ENCODE measurements at regions not wholly inside any gene's neighbourhood (a gene's known extent, or its start where the extent isn't known, plus 50 kb on each side); places are given as distances from the start of the nearest gene placed in this dataset.
"Not testable (repeated sequence)": the region's sequence is repeated elsewhere in the genome, so short reads cannot be mapped to it uniquely, and the experiment has no call there.

- not testable (repeated sequence) for H3K9me3 Mint-ChIP-seq (ENCODE audit: insufficient read depth); DNase-seq; H3K27me3 Mint-ChIP-seq (ENCODE audit: low read depth); ATAC-seq
- Mint-ChIP-seq H3K27ac (peak overlapping the region; percentile 91), H3K4me1 (ENCODE audit: low read depth) (peaks cover 69% of the 10 kb centered on the region), H3K36me3 (ENCODE audit: low read depth) (peaks cover 36% of the 10 kb centered on the region), H3K4me3 (peak overlapping the region; percentile 49)
- POLR2A ChIA-PET = interaction anchor here (0.6 kb wide), 1 partner anchor 250 kb away, joined by 3 read pairs; no protein-coding TSS in a partner anchor
- CTCF ChIA-PET = interaction anchor here (0.8 to 2.0 kb wide), 2 partner anchors 30 to 51 kb away, joined by 3 to 8 read pairs; no protein-coding TSS in a partner anchor
Measured at GRCh38 chr5:40435706-40436105, 244.0 kb upstream of the PTGER4 start.

GRCh38 chr5:40432836-40433235, 246.9 kb upstream of the PTGER4 start:
- H3K4me3 Mint-ChIP-seq = no peak overlapping the region
- no peaks in the 10 kb centered on the region for H3K27me3 Mint-ChIP-seq (ENCODE audit: low read depth)
- ChIA-PET POLR2A (interaction anchor here (1.1 kb wide), 1 partner anchor 43 kb away, joined by 3 read pairs; no protein-coding TSS in a partner anchor), CTCF (interaction anchor here (1.2 to 3.5 kb wide), 2 partner anchors 9 to 27 kb away, joined by 3 to 27 read pairs; no protein-coding TSS in a partner anchor)
- peaks cover 30% of the 10 kb centered on the region for H3K36me3 Mint-ChIP-seq (ENCODE audit: low read depth)
- no peak overlapping the region for H3K27ac Mint-ChIP-seq
- H3K4me1 Mint-ChIP-seq (ENCODE audit: low read depth) = peaks cover 81% of the 10 kb centered on the region
- H3K9me3 Mint-ChIP-seq (ENCODE audit: insufficient read depth) = no peaks in the 10 kb centered on the region
- DNase-seq (no peak), ATAC-seq (no peak)

GRCh38 chr5:40431734-40432133, 248.0 kb upstream of the PTGER4 start:
- H3K4me1 Mint-ChIP-seq (ENCODE audit: low read depth) = peaks cover 75% of the 10 kb centered on the region
- no peaks in the 10 kb centered on the region for H3K27me3 Mint-ChIP-seq (ENCODE audit: low read depth)
- DNase-seq = no peak
- H3K4me3 Mint-ChIP-seq = no peak overlapping the region
- ATAC-seq = no peak
- ChIA-PET POLR2A (interaction anchor here (1.2 kb wide), 1 partner anchor 22 kb away, joined by 6 read pairs; no protein-coding TSS in a partner anchor), CTCF (interaction anchor here (0.8 to 3.5 kb wide), 6 partner anchors 9 to 257 kb away, joined by 3 to 27 read pairs (median 5); no protein-coding TSS in a partner anchor)
- no peak overlapping the region for H3K27ac Mint-ChIP-seq
- H3K9me3 Mint-ChIP-seq (ENCODE audit: insufficient read depth) = no peaks in the 10 kb centered on the region
- H3K36me3 Mint-ChIP-seq (ENCODE audit: low read depth) = peaks cover 37% of the 10 kb centered on the region

DNA sequence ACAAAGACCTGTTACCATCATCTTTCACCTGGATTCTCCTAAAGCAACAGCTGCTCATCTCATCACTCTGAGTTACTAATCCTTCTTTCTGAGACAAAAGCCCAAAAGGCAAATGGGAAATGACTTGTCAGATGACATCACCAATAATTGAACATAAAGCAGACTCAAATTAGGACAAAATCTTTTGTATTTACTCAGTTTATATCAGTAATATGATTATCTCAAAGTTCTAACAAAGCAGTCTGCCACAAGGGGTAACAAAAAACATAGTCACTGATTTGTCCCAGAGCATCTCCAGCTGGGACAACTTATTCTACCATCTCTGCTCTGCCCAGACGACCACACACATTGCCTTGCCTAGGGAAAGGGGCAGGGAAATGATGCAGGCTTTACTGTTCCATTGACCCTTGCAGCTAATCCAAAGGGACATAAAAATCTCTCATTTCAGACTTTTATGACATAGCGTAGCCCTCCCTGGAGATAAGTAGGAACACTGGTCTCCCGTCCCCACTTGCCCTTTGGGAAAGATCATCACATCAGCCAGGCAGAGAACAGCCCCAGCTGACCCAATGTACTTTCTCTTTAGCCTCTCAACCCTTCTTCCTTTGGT, 249.5 kb upstream of the PTGER4 start:
- H3K27ac Mint-ChIP-seq = peak overlapping the region; percentile 90
- H3K4me1 Mint-ChIP-seq (ENCODE audit: low read depth) = peaks cover 67% of the 10 kb centered on the region
- DNase-seq (no peak), ATAC-seq (no peak)
- H3K36me3 Mint-ChIP-seq (ENCODE audit: low read depth) = peaks cover 41% of the 10 kb centered on the region
- POLR2A ChIA-PET = interaction anchor here (0.7 to 1.2 kb wide), 5 partner anchors 12 to 250 kb away, joined by 3 to 6 read pairs (median 4); no protein-coding TSS in a partner anchor
- CTCF ChIA-PET = interaction anchor here (0.8 to 3.5 kb wide), 9 partner anchors 7 to 150 kb away, joined by 3 to 27 read pairs (median 4); no protein-coding TSS in a partner anchor
- H3K4me3 Mint-ChIP-seq = peak overlapping the region; percentile 23
- H3K9me3 Mint-ChIP-seq (ENCODE audit: insufficient read depth) = peaks cover 9% of the 10 kb centered on the region
- H3K27me3 Mint-ChIP-seq (ENCODE audit: low read depth) = no peaks in the 10 kb centered on the region

- Mint-ChIP-seq H3K4me3 (peak overlapping the region; percentile 23), H3K27me3 (ENCODE audit: low read depth) (no peaks in the 10 kb centered on the region), H3K36me3 (ENCODE audit: low read depth) (peaks cover 46% of the 10 kb centered on the region), H3K9me3 (ENCODE audit: insufficient read depth) (peaks cover 16% of the 10 kb centered on the region), H3K27ac (peak overlapping the region; percentile 90), H3K4me1 (ENCODE audit: low read depth) (peaks cover 61% of the 10 kb centered on the region)
- ATAC-seq (peak; percentile 78), DNase-seq (no peak)
- CTCF ChIA-PET = interaction anchor here (1.0 to 3.5 kb wide), 6 partner anchors 10 to 46 kb away, joined by 3 to 27 read pairs (median 8); no protein-coding TSS in a partner anchor
- POLR2A ChIA-PET = interaction anchor here (0.7 to 1.0 kb wide), 3 partner anchors 19 to 251 kb away, joined by 3 to 4 read pairs (median 3); no protein-coding TSS in a partner anchor
Measured at GRCh38 chr5:40429258-40430100, 250.2 kb upstream of the PTGER4 start.

DNA sequence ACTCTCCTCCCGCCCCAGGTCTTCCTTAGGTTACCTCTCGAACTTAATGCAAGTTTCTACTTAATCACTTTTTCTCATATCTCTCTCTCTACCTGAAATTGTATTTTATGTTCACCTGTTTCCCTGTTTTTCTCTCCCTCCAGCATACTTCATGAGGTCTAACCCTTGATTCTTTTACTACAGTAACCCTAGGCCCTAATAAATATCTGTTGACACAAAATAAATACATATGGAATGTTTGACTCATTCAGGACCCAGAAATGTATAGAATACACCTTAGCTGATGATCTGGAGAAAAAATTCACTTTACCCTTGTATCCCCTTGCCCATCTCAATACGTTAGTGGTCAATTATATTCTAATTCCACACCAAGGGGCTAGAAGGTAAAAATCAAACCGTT, 250.9 kb upstream of the PTGER4 start:
- ATAC-seq (no peak), DNase-seq (no peak)
- H3K9me3 Mint-ChIP-seq (ENCODE audit: insufficient read depth) = peaks cover 19% of the 10 kb centered on the region
- ChIA-PET CTCF (interaction anchor here (1.4 to 1.9 kb wide), 2 partner anchors 13 to 21 kb away, joined by 4 to 5 read pairs; no protein-coding TSS in a partner anchor), POLR2A (no interaction called here)
- H3K36me3 Mint-ChIP-seq (ENCODE audit: low read depth) = peaks cover 42% of the 10 kb centered on the region
- H3K4me3 Mint-ChIP-seq = no peak overlapping the region
- H3K27me3 Mint-ChIP-seq (ENCODE audit: low read depth) = no peaks in the 10 kb centered on the region
- H3K4me1 Mint-ChIP-seq (ENCODE audit: low read depth) = peaks cover 57% of the 10 kb centered on the region
- H3K27ac Mint-ChIP-seq = peak overlapping the region; percentile 90

GRCh38 chr5:40428126-40428525, 251.6 kb upstream of the PTGER4 start:
- no peak overlapping the region for H3K4me3 Mint-ChIP-seq
- ATAC-seq = no peak
- H3K36me3 Mint-ChIP-seq (ENCODE audit: low read depth) = peaks cover 43% of the 10 kb centered on the region
- peaks cover 19% of the 10 kb centered on the region for H3K9me3 Mint-ChIP-seq (ENCODE audit: insufficient read depth)
- H3K27me3 Mint-ChIP-seq (ENCODE audit: low read depth) = no peaks in the 10 kb centered on the region
- peak overlapping the region; percentile 90 for H3K27ac Mint-ChIP-seq
- H3K4me1 Mint-ChIP-seq (ENCODE audit: low read depth) = peaks cover 52% of the 10 kb centered on the region
- no peak for DNase-seq
- ChIA-PET POLR2A (interaction anchor here (1.3 to 1.5 kb wide), 2 partner anchors 16 to 17 kb away, joined by 3 to 6 read pairs; no protein-coding TSS in a partner anchor), CTCF (interaction anchor here (0.7 to 1.9 kb wide), 5 partner anchors 10 to 480 kb away, joined by 3 to 5 read pairs (median 3); no protein-coding TSS in a partner anchor)

GRCh38 chr5:40417046-40417810, 262.5 kb upstream of the PTGER4 start:
- CTCF ChIA-PET = not testable (repeated sequence)

DNA sequence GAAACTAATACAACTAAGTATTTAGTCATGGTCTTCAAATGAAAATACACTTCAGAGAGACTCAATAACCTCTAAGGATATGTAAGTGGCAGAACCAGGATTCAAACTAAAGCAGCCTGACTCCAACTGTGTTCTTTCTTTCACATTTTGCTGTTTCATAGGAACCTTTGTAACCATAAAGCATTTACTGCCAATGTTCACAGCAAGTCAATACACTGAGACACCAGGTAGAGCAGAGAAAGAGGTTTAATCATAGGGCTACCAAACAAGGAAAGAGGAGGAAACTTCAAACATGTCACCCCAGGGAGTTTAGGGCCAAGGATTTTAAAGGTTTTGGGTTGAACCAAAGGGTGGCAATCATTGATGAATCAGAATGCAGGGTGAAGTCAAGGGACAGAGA, 263.1 kb upstream of the PTGER4 start:
- no peak for DNase-seq
- Mint-ChIP-seq H3K27ac (no peak overlapping the region), H3K27me3 (ENCODE audit: low read depth) (no peaks in the 10 kb centered on the region), H3K9me3 (ENCODE audit: insufficient read depth) (peaks cover 19% of the 10 kb centered on the region), H3K36me3 (ENCODE audit: low read depth) (peaks cover 24% of the 10 kb centered on the region), H3K4me1 (ENCODE audit: low read depth) (peaks cover 6% of the 10 kb centered on the region), H3K4me3 (no peak overlapping the region)
- ChIA-PET CTCF (no interaction called here), POLR2A (no interaction called here)
- no peak for ATAC-seq

More at GRCh38 chr5:40417046-40417810, 262.5 kb upstream of the PTGER4 start:
- H3K27me3 Mint-ChIP-seq (ENCODE audit: low read depth); H3K4me3 Mint-ChIP-seq; H3K27ac Mint-ChIP-seq; ATAC-seq; DNase-seq; H3K4me1 Mint-ChIP-seq (ENCODE audit: low read depth); POLR2A ChIA-PET: not testable (repeated sequence)
- Mint-ChIP-seq H3K36me3 (ENCODE audit: low read depth) (peaks cover 24% of the 10 kb centered on the region), H3K9me3 (ENCODE audit: insufficient read depth) (peaks cover 23% of the 10 kb centered on the region)

DNA sequence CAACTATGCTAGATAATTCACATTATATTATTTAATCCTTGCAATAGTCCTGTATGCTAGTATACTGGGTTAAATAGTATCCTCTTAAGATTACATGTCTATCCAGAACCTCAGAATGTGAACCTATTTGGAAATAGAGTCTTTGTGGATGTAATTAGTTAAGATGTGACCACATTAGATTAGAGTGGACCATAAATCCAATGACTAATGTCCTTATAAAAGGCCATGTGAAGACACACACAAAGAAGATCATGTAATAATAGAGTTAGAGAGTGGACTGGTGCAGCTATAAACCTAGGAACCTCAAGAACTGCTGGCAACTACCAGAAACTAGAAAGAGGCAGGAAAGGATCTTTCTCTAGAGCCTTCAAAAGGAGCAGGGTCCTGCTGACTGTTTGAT, 263.6 kb upstream of the PTGER4 start:
- no peak for DNase-seq
- ChIA-PET CTCF (interaction anchor here (0.9 kb wide), 1 partner anchor 9 kb away, joined by 3 read pairs; no protein-coding TSS in a partner anchor), POLR2A (no interaction called here)
- peaks cover 11% of the 10 kb centered on the region for H3K4me1 Mint-ChIP-seq (ENCODE audit: low read depth)
- H3K27me3 Mint-ChIP-seq (ENCODE audit: low read depth) = no peaks in the 10 kb centered on the region
- H3K27ac Mint-ChIP-seq = no peak overlapping the region
- H3K4me3 Mint-ChIP-seq = no peak overlapping the region
- peaks cover 19% of the 10 kb centered on the region for H3K9me3 Mint-ChIP-seq (ENCODE audit: insufficient read depth)
- peaks cover 28% of the 10 kb centered on the region for H3K36me3 Mint-ChIP-seq (ENCODE audit: low read depth)
- no peak for ATAC-seq

GRCh38 chr5:40414922-40415321, 264.8 kb upstream of the PTGER4 start:
- DNase-seq (no peak), ATAC-seq (no peak)
- CTCF ChIA-PET = interaction anchor here (0.9 kb wide), 1 partner anchor 9 kb away, joined by 3 read pairs; no protein-coding TSS in a partner anchor
- POLR2A ChIA-PET = no interaction called here
- no peaks in the 10 kb centered on the region for H3K27me3 Mint-ChIP-seq (ENCODE audit: low read depth)
- H3K27ac Mint-ChIP-seq = no peak overlapping the region
- H3K9me3 Mint-ChIP-seq (ENCODE audit: insufficient read depth) = peaks cover 19% of the 10 kb centered on the region
- H3K4me1 Mint-ChIP-seq (ENCODE audit: low read depth) = peaks cover 22% of the 10 kb centered on the region
- H3K36me3 Mint-ChIP-seq (ENCODE audit: low read depth) = peaks cover 20% of the 10 kb centered on the region
- no peak overlapping the region for H3K4me3 Mint-ChIP-seq
